Astrocyte of the spinal cord (primary cell): ENCODE measurements at regions not wholly inside any gene's neighbourhood (a gene's known extent, or its start where the extent isn't known, plus 50 kb on each side); places are given as distances from the start of the nearest gene placed in this dataset.

Experiments used
- DNase-seq: peaks from one replicate; pipeline ENCODE4 v3.0.0; 2011; ENCODE audit warnings: low read depth, low spot score
- H3K4me3 ChIP-seq: 2 replicates; pipeline ENCODE4 v1.5.1; 2011; ENCODE audit warnings: low read depth, mild to moderate bottlenecking, low read length, moderate library complexity
- CTCF ChIP-seq: IDR thresholded peaks from 2 replicates; pipeline ENCODE4 v1.5.1; 2012; ENCODE audit warnings: low read depth, mild to moderate bottlenecking, low read length, inconsistent platforms
- in situ Hi-C: cut with HindIII; loops from 2 replicates; pipeline ENCODE4 v1.10.0; 2017; ENCODE audit warnings: low sequenced_read_pairs

- DNase-seq = peak; percentile 9
- in situ Hi-C loops = no loop called here
- no peak for TF ChIP-seq CTCF
- H3K4me3 ChIP-seq = no peak overlapping the region
Measured at GRCh38 chr1:228867108-228867950, 132.1 kb downstream of the RHOU start.

GRCh38 chr1:228867951-228868730 is 132.9 kb downstream of the RHOU start:
- no peak overlapping the region for H3K4me3 ChIP-seq
- no peak for TF ChIP-seq CTCF
- in situ Hi-C loops = no loop called here
- no peak for DNase-seq

DNA sequence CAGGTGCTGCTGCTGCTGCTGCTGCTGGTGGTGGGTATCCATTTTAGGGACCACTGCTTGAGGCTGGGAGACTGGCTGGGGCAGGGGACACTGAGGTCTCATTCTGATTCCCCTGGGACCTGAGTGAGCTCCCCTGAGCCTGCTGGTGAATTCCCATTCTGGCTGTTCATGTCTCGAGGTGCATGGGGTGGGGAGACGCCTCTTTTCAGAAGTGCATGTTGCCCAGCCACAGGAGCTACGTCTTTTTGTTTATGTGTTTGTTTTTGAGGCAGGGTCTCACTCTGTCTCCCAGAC is 133.4 kb downstream of the RHOU start:
- DNase-seq = no peak
- in situ Hi-C loops = no loop called here
- TF ChIP-seq CTCF = no peak
- no peak overlapping the region for H3K4me3 ChIP-seq

DNA sequence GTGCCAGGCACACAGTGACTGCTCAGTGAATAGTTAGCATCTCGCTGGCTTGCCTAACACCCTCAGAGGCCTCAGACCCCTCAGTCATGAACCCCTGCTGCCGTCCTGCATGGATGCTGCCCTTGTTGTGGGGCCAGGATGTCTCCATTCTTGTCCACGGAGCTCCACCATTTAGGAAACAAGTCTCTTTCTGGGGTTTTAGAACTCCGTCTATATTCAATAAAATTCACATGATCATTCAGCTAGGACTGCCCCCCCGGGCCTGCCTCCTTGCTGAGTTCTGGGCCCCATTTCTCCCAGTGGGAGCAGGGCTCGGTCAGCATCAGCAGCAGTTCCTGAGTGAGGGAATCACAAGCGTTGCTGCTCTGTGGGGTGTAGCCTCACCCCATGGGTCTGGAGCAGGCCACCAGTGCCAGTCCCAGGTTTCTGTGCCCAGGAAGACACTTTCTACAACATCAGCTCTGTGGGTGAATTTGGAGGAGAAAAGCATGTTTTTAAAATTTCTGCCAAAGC is 134.1 kb downstream of the RHOU start:
- in situ Hi-C loops = no loop called here
- TF ChIP-seq CTCF = no peak
- H3K4me3 ChIP-seq = no peak overlapping the region
- no peak for DNase-seq

GRCh38 chr1:228870041-228870713 is 134.9 kb downstream of the RHOU start:
- TF ChIP-seq CTCF = no peak
- no peak overlapping the region for H3K4me3 ChIP-seq
- in situ Hi-C loops = no loop called here
- no peak for DNase-seq

- TF ChIP-seq CTCF = no peak
- no peak for DNase-seq
- in situ Hi-C loops = no loop called here
- H3K4me3 ChIP-seq = no peak overlapping the region
Measured at GRCh38 chr1:228871314-228872061, 136.2 kb downstream of the RHOU start.
